Transverse colon (tissue), 4 donors: ENCODE measurements at regions not wholly inside any gene's neighbourhood (a gene's known extent, or its start where the extent isn't known, plus 50 kb on each side); places are given as distances from the start of the nearest gene placed in this dataset.

ENCODE experiments used
- DNase-seq: peaks from one replicate; pipeline ENCODE4 v3.0.0-alpha.2; 2019
- H3K27ac ChIP-seq, 4 donors: fragments of 200-600 bp; sonication (generic); 2 replicates each; pipeline ENCODE4 v1.5.1; 2016 to 2018; ENCODE audit warnings: inconsistent platforms in 4 of 4
- H3K27me3 ChIP-seq: fragments of 200-600 bp; sonication (generic); 2 replicates; pipeline ENCODE4 v1.5.1; 2017; ENCODE audit warnings: inconsistent platforms
- H3K36me3 ChIP-seq, 4 donors: fragments of 200-600 bp; sonication (generic); 2 replicates each; pipeline ENCODE4 v1.5.1; 2017 to 2019; ENCODE audit warnings: inconsistent platforms in 4 of 4
- H3K4me1 ChIP-seq, 4 donors: fragments of 200-600 bp; sonication (generic); 2 replicates each; pipeline ENCODE4 v1.5.1; 2017 to 2020; ENCODE audit warnings: inconsistent platforms in 4 of 4
- H3K4me3 ChIP-seq, 4 donors: fragments of 200-600 bp; sonication (generic); 1 replicate in 1 of 4; 2 replicates in 3 of 4; pipeline versions ENCODE4 v1.5.1 to v1.6.1; 2017 to 2019; ENCODE audit warnings: inconsistent platforms in 4 of 4
- H3K9me3 ChIP-seq, 2 donors: fragments of 200-600 bp; sonication (generic); 2 replicates each; pipeline ENCODE4 v1.5.1; 2017 to 2019; ENCODE audit warnings: inconsistent platforms in 2 of 2
- CTCF ChIP-seq, 5 experiments: fragments of 200-600 bp in 3 of 5; fragments of 450-650 bp in 2 of 5; sonication (generic) in 3 of 5; IDR thresholded peaks; 1 replicate in 2 of 5; 2 replicates in 3 of 5; pipeline ENCODE4 v1.5.1; 2016 to 2017; ENCODE audit warnings: antibody characterized with exemption in 5 of 5, inconsistent platforms in 3 of 5, mild to moderate bottlenecking in 2 of 5, moderate library complexity in 1 of 5
- EP300 ChIP-seq: sonication (generic); formaldehyde crosslinking; IDR thresholded peaks from one replicate; pipeline ENCODE4 v1.6.1; 2017; ENCODE audit warnings: antibody characterized with exemption, low read depth
- POLR2A ChIP-seq: fragments of 450-650 bp; IDR thresholded peaks from one replicate; pipeline ENCODE4 v1.6.1; 2016; ENCODE audit warnings: antibody characterized with exemption, mild to moderate bottlenecking, moderate library complexity
- POLR2AphosphoS5 ChIP-seq, 3 donors: sonication (generic); formaldehyde crosslinking; IDR thresholded peaks; one replicate each; pipeline ENCODE4 v1.6.1; 2016; ENCODE audit warnings: antibody characterized with exemption in 3 of 3
- WGBS, 2 donors: methylation state at CpG; one replicate each; pipeline ENCODE4 v1.1.5; 2018; ENCODE audit warnings: low coverage in 1 of 2; 5-methylcytosine and 5-hydroxymethylcytosine counted together
- in situ Hi-C, 4 donors: fragments of 200-750 bp; cut with MboI; loops; one replicate each; pipeline versions ENCODE4 v1.15.0 to v1.15.1; 2017; ENCODE audit warnings: low sequenced_read_pairs in 3 of 4, low pct_ligation_motif_present in 1 of 4, low pct_unique_long_range_greater_than_20kb in 1 of 4
- intact Hi-C: fragments of 100-400 bp; cut with DNase I; formaldehyde crosslinking; loops from one replicate; pipeline ENCODE4 v1.15.1; 2023; ENCODE audit warnings: low total_unique reads

GRCh38 chr11:87429996-87430395 is 392.3 kb downstream of the TMEM135 start:
- Histone ChIP-seq H3K4me1 (no peaks in the 10 kb centered on the region), H3K27ac (no peak overlapping the region), H3K27me3 (no peaks in the 10 kb centered on the region), H3K36me3 (no peaks in the 10 kb centered on the region), H3K9me3 (no peaks in the 10 kb centered on the region), H3K4me3 (no peak overlapping the region)
- 73 to 79% methylated on average over 3 of the region's 3 CpGs for WGBS, 2 donors
- no peak for TF ChIP-seq CTCF (IDR thresholded peaks at IDR 0.05)
- TF ChIP-seq EP300, result no peak
- no peak for TF ChIP-seq POLR2AphosphoS5 (IDR thresholded peaks at IDR 0.05)
- no peak for TF ChIP-seq POLR2A
- no peak for DNase-seq
- in situ Hi-C loops (loop anchor here in 1 of 4 donors (10.0 kb wide), 1 partner anchor 75 kb away; no protein-coding TSS in a partner anchor), intact Hi-C loops (no loop called here)

GRCh38 chr11:87428266-87428665 is 390.5 kb downstream of the TMEM135 start:
- H3K27me3 ChIP-seq, result no peaks in the 10 kb centered on the region
- no peaks in the 10 kb centered on the region for H3K36me3 ChIP-seq
- WGBS, 2 donors, result 86% methylated on average over 1 of the region's 1 CpG
- no peak for TF ChIP-seq EP300
- TF ChIP-seq POLR2A, result no peak
- no peak for TF ChIP-seq CTCF (IDR thresholded peaks at IDR 0.05)
- TF ChIP-seq POLR2AphosphoS5 (IDR thresholded peaks at IDR 0.05), result no peak
- intact Hi-C loops (no loop called here), in situ Hi-C loops (loop anchor here in 1 of 4 donors (10.0 kb wide), 1 partner anchor 73 kb away; no protein-coding TSS in a partner anchor)
- H3K9me3 ChIP-seq, result no peaks in the 10 kb centered on the region
- DNase-seq, result no peak
- no peak overlapping the region for H3K4me3 ChIP-seq
- H3K4me1 ChIP-seq, result no peaks in the 10 kb centered on the region
- H3K27ac ChIP-seq, result no peak overlapping the region

- TF ChIP-seq CTCF (IDR thresholded peaks at IDR 0.05) (no peak), POLR2A (no peak), POLR2AphosphoS5 (IDR thresholded peaks at IDR 0.05) (no peak), EP300 (no peak)
- Histone ChIP-seq H3K4me1 (no peaks in the 10 kb centered on the region), H3K4me3 (no peak overlapping the region), H3K36me3 (no peaks in the 10 kb centered on the region), H3K27ac (no peak overlapping the region), H3K27me3 (no peaks in the 10 kb centered on the region), H3K9me3 (no peaks in the 10 kb centered on the region)
- DNase-seq, result no peak
- WGBS, 2 donors, result 83% methylated on average over 1 of the region's 1 CpG; no CpG with 5 or more reads in 1 of the 2 donors
- in situ Hi-C loops (loop anchor here in 1 of 4 donors (10.0 kb wide), 1 partner anchor 71 kb away; no protein-coding TSS in a partner anchor), intact Hi-C loops (no loop called here)
Observed at GRCh38 chr11:87425943-87426342, 388.2 kb downstream of the TMEM135 start.

- TF ChIP-seq POLR2A, result no peak
- no peak for TF ChIP-seq EP300
- TF ChIP-seq CTCF (IDR thresholded peaks at IDR 0.05), result no peak
- TF ChIP-seq POLR2AphosphoS5 (IDR thresholded peaks at IDR 0.05), result no peak
- no peak for DNase-seq
- Histone ChIP-seq H3K4me3 (no peak overlapping the region), H3K27me3 (no peaks in the 10 kb centered on the region), H3K9me3 (no peaks in the 10 kb centered on the region), H3K4me1 (no peaks in the 10 kb centered on the region), H3K36me3 (no peaks in the 10 kb centered on the region), H3K27ac (no peak overlapping the region)
- intact Hi-C loops (no loop called here), in situ Hi-C loops (loop anchor here in 1 of 4 donors (10.0 kb wide), 1 partner anchor 71 kb away; no protein-coding TSS in a partner anchor)
- WGBS, 2 donors, result 88 to 92% methylated on average over 4 to 5 of the region's 5 CpGs
Observed at GRCh38 chr11:87425391-87425790, 387.7 kb downstream of the TMEM135 start.
